ENCODE measurements at regions not wholly inside any gene's neighbourhood (a gene's known extent, or its start where the extent isn't known, plus 50 kb on each side); places are given as distances from the start of the nearest gene placed in this dataset.

DNA sequence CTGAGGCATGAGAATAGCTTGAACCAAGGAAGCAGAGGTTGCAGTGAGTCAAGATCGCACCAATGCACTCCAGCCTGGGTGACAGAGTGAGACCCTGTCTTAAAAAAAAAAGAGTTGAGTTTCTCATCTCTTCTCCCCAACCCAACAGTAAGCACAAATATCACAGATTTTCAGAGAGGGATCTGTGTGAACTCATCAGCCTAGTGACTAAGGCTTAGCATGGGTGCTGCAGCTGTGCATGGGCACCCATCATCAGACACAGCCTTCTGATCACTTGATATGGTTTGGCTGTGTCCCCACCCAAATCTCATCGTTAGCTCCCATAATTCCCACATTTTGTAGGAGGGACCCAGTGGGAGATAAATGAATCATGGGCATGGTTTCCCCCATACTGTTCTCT lies 298.9 kb downstream of the PCNX1 start:
- TF ChIP-seq, protein P1, sequence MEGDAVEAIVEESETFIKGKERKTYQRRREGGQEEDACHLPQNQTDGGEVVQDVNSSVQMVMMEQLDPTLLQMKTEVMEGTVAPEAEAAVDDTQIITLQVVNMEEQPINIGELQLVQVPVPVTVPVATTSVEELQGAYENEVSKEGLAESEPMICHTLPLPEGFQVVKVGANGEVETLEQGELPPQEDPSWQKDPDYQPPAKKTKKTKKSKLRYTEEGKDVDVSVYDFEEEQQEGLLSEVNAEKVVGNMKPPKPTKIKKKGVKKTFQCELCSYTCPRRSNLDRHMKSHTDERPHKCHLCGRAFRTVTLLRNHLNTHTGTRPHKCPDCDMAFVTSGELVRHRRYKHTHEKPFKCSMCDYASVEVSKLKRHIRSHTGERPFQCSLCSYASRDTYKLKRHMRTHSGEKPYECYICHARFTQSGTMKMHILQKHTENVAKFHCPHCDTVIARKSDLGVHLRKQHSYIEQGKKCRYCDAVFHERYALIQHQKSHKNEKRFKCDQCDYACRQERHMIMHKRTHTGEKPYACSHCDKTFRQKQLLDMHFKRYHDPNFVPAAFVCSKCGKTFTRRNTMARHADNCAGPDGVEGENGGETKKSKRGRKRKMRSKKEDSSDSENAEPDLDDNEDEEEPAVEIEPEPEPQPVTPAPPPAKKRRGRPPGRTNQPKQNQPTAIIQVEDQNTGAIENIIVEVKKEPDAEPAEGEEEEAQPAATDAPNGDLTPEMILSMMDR (IDR thresholded peaks at IDR 0.05 in 4 of 5, conservative IDR thresholded peaks at IDR 0.05 in 1 of 5) = no peak
- no peak for TF ChIP-seq POLR2A (IDR thresholded peaks at IDR 0.05)

All from gastrocnemius medialis (tissue), 4 donors.